ENCODE measurements at regions not wholly inside any gene's neighbourhood (a gene's known extent, or its start where the extent isn't known, plus 50 kb on each side); places are given as distances from the start of the nearest gene placed in this dataset.
"Not testable (repeated sequence)": the region's sequence is repeated elsewhere in the genome, so short reads cannot be mapped to it uniquely, and the experiment has no call there.

DNA sequence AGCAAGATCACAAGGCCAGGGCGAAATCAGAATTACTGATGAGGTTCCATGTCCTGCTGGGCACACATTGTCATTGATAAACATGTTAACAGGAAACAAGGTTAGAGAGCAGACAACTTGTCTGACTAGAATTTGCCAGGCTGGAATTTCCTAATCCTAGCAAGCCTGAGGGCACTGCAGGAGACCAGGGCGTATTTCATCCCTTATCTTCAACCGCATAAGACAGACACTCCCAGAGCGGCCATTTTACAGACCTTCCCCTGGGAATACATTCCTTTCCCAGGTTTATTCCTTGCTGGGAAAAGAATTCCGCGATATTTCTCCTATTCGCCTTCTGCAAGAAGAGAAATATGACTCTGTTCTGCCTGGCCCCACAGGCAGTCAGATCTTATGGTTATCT lies 290.9 kb upstream of the PROK2 start:
- TF ChIP-seq, protein P1, sequence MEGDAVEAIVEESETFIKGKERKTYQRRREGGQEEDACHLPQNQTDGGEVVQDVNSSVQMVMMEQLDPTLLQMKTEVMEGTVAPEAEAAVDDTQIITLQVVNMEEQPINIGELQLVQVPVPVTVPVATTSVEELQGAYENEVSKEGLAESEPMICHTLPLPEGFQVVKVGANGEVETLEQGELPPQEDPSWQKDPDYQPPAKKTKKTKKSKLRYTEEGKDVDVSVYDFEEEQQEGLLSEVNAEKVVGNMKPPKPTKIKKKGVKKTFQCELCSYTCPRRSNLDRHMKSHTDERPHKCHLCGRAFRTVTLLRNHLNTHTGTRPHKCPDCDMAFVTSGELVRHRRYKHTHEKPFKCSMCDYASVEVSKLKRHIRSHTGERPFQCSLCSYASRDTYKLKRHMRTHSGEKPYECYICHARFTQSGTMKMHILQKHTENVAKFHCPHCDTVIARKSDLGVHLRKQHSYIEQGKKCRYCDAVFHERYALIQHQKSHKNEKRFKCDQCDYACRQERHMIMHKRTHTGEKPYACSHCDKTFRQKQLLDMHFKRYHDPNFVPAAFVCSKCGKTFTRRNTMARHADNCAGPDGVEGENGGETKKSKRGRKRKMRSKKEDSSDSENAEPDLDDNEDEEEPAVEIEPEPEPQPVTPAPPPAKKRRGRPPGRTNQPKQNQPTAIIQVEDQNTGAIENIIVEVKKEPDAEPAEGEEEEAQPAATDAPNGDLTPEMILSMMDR (IDR thresholded peaks at IDR 0.05) = not testable (repeated sequence)
- not testable (repeated sequence) for TF ChIP-seq POLR2A (IDR thresholded peaks at IDR 0.05)

All from right lobe of liver (tissue), 4 donors.